ENCODE measurements at regions not wholly inside any gene's neighbourhood (a gene's known extent, or its start where the extent isn't known, plus 50 kb on each side); places are given as distances from the start of the nearest gene placed in this dataset.

DNA sequence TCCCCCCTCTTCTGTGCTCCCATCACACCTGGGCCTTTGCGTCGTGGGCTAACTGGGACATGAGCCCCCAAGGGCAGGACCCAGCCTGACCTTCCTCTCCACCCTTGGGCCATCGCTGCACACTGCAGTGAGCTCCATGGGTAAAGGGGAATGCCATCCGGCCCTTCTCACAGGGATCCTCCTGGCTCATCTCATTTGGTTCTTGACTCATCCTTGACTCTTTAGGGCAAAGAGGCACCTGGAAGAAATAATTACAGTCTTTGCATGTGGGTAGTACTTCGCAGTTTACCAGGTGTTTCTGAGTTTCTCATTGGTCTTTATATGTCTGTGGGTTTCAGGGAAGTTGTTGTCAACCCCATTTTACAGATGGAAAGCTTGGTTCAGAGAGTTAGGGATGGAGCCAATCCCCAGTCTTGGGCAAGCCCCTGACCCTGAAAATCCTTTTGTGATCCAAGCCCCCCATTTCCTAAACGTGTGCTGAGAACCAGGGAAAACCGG lies 59.3 kb upstream of the ID3 start:
- 79 to 85% (median 82%) methylated on average over 7 of the region's 7 CpGs for WGBS, 3 donors
- intact Hi-C loops (cut with DNase I), result no loop called here
- DNase-seq (no peak), ATAC-seq (no peak)
- Histone ChIP-seq H3K27ac (no peak overlapping the region), H3K27me3 (ENCODE audit: insufficient read depth in 3 of 3, low read length in 2 of 3) (peaks cover 0 to 17% (median 2%) of the 10 kb centered on the region in 3 donors), H3K4me1 (no peaks in the 10 kb centered on the region), H3K9me3 (no peaks in the 10 kb centered on the region), H3K36me3 (ENCODE audit: insufficient read depth in 1 of 2, low read depth in 1 of 2) (no peaks in the 10 kb centered on the region), H3K4me3 (no peak overlapping the region)
- no peak for TF ChIP-seq CTCF (IDR thresholded peaks at IDR 0.05)

DNA sequence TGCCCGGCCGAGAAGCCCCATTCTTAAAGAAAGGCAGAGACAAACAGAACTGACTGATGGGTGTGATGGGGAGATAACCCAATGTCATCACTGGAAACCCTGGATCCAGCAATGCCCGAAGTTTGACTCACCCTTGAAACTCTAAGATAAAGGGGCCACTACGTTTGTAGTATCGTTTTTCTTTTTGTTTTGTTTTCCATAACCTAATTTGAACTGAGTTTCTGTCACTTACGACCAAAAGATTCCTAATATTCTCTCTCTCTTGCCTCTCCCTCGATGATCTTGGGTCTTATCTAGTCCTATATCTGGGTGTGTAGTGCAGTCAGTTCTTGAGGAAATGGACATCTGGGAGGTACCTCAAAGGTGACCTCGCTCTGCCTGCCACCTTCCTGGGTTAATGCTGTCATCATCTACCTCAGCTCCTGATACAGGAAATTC lies 57.8 kb upstream of the ID3 start:
- Histone ChIP-seq H3K27ac (no peak overlapping the region), H3K9me3 (no peaks in the 10 kb centered on the region), H3K4me3 (no peak overlapping the region), H3K4me1 (no peaks in the 10 kb centered on the region), H3K36me3 (ENCODE audit: insufficient read depth in 1 of 2, low read depth in 1 of 2) (no peaks in the 10 kb centered on the region), H3K27me3 (ENCODE audit: insufficient read depth in 3 of 3, low read length in 2 of 3) (peaks cover 0 to 17% (median 2%) of the 10 kb centered on the region in 3 donors)
- DNase-seq (no peak), ATAC-seq (no peak)
- WGBS, 3 donors, result 67 to 69% (median 69%) methylated on average over 8 of the region's 8 CpGs
- intact Hi-C loops (cut with DNase I), result no loop called here
- TF ChIP-seq CTCF (IDR thresholded peaks at IDR 0.05), result no peak

GRCh38 chr1:23616292-23616824 lies 57.1 kb upstream of the ID3 start:
- no peak for TF ChIP-seq CTCF (IDR thresholded peaks at IDR 0.05)
- peaks cover 0 to 17% (median 2%) of the 10 kb centered on the region in 3 donors for H3K27me3 ChIP-seq (ENCODE audit: insufficient read depth in 3 of 3, low read length in 2 of 3)
- no peak overlapping the region for H3K4me3 ChIP-seq
- H3K27ac ChIP-seq, result no peak overlapping the region
- ATAC-seq (no peak), DNase-seq (no peak)
- H3K4me1 ChIP-seq, result no peaks in the 10 kb centered on the region
- H3K36me3 ChIP-seq (ENCODE audit: insufficient read depth in 1 of 2, low read depth in 1 of 2), result no peaks in the 10 kb centered on the region
- intact Hi-C loops (cut with DNase I), result no loop called here
- H3K9me3 ChIP-seq, result no peaks in the 10 kb centered on the region
- 87 to 94% (median 93%) methylated on average over 5 of the region's 5 CpGs for whole genome bisulfite sequencing, 3 donors

DNA sequence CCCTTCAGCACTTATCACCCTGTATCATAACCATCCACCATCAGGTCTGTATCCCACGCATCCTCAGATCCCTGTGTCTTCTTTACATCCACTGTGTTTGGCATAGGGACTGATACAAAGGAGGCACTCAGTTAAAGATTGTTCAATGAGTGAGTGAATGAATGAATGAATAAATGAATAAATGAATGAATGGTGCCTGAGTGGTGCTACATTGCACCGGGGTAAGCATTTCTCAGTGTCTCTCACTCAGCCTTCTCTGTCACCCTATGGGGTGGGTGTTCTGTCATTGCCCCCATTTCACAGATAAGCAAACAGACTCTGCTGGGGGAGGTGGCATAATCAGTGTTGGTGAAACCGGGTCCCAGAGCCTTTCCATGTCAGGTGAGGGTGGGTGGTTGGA lies 56.6 kb upstream of the ID3 start:
- intact Hi-C loops (cut with DNase I), result no loop called here

More for the DNA sequence above, 56.6 kb upstream of the ID3 start:
- DNase-seq, result no peak
- no peak for ATAC-seq
- Histone ChIP-seq H3K27me3 (ENCODE audit: insufficient read depth in 3 of 3, low read length in 2 of 3) (peaks cover 0 to 16% (median under 1%) of the 10 kb centered on the region in 3 donors), H3K27ac (no peak overlapping the region), H3K36me3 (ENCODE audit: insufficient read depth in 1 of 2, low read depth in 1 of 2) (no peaks in the 10 kb centered on the region), H3K4me3 (no peak overlapping the region), H3K9me3 (no peaks in the 10 kb centered on the region), H3K4me1 (no peaks in the 10 kb centered on the region)
- no peak for TF ChIP-seq CTCF (IDR thresholded peaks at IDR 0.05)
- WGBS, 3 donors, result 79 to 85% (median 79%) methylated on average over 3 of the region's 3 CpGs
